RPMI7951 (cell line): ENCODE measurements at regions not wholly inside any gene's neighbourhood (a gene's known extent, or its start where the extent isn't known, plus 50 kb on each side); places are given as distances from the start of the nearest gene placed in this dataset.
A peak's percentile ranks its signal among the peaks of the same experiment; 100 is the strongest.

Experiments used
- DNase-seq: peaks from one replicate; pipeline ENCODE4 v3.0.0-alpha.2; 2012; ENCODE audit warnings: low read depth

GRCh38 chr10:31081937-31082840 lies 50.5 kb upstream of the ZNF438 start:
- no peak for DNase-seq

GRCh38 chr10:31083765-31084184 lies 52.1 kb upstream of the ZNF438 start:
- DNase-seq: peak; percentile 86

GRCh38 chr10:31087011-31087410 lies 55.3 kb upstream of the ZNF438 start:
- no peak for DNase-seq

GRCh38 chr10:31087851-31088250 lies 56.2 kb upstream of the ZNF438 start:
- no peak for DNase-seq

- DNase-seq: peak; percentile 48
These were observed 59.4 kb upstream of the ZNF438 start for GRCh38 chr10:31090894-31091607.

- DNase-seq: no peak
These were observed 64.3 kb upstream of the ZNF438 start for GRCh38 chr10:31095677-31096560.

- DNase-seq: no peak
These were observed 66.4 kb upstream of the ZNF438 start for GRCh38 chr10:31098046-31098445.

- DNase-seq: peak; percentile 65
These were observed 67.4 kb upstream of the ZNF438 start for GRCh38 chr10:31099094-31099493.

GRCh38 chr10:31099664-31100063 lies 68.0 kb upstream of the ZNF438 start:
- peak; percentile 45 for DNase-seq

GRCh38 chr10:31100115-31100601 lies 68.5 kb upstream of the ZNF438 start:
- no peak for DNase-seq

GRCh38 chr10:31100662-31101061 lies 69.0 kb upstream of the ZNF438 start:
- DNase-seq: no peak

GRCh38 chr10:31101123-31101522 lies 69.5 kb upstream of the ZNF438 start:
- peak; percentile 94 for DNase-seq

GRCh38 chr10:31102421-31102820 lies 70.8 kb upstream of the ZNF438 start:
- no peak for DNase-seq

GRCh38 chr10:31103112-31103511 lies 71.4 kb upstream of the ZNF438 start:
- no peak for DNase-seq

- DNase-seq: peak; percentile 59
These were observed 81.3 kb upstream of the ZNF438 start for GRCh38 chr10:31112961-31113360.

GRCh38 chr10:31116226-31116625 lies 84.6 kb upstream of the ZNF438 start:
- no peak for DNase-seq

GRCh38 chr10:31118556-31118955 lies 86.9 kb upstream of the ZNF438 start:
- DNase-seq: peak; percentile 55

- no peak for DNase-seq
These were observed 88.7 kb upstream of the ZNF438 start for GRCh38 chr10:31120392-31120791.

GRCh38 chr10:31120961-31121685 lies 89.5 kb upstream of the ZNF438 start:
- no peak for DNase-seq

- DNase-seq: no peak
These were observed 90.3 kb upstream of the ZNF438 start for GRCh38 chr10:31121757-31122577.
